ENCODE measurements at regions not wholly inside any gene's neighbourhood (a gene's known extent, or its start where the extent isn't known, plus 50 kb on each side); places are given as distances from the start of the nearest gene placed in this dataset.

DNA sequence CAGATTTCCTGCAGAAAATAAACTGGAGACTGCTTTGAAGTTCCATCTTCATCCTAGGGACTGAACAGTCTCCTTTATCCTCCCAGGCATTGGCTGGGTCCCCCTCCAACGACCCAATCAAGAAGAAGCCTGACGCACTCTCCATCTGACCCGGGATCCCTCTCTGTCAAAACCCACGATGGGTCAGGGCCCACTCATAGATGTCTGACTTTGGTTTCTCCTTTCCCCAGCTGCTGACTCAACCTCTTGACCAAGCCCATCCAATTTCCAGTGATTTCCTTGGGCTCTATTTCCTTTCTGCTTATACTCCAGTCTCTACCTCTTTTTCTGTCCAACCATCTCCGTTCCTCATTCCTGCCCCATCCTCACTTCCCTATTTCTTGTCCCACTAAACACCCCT lies 189.7 kb downstream of the MIAT start:
- no peak for DNase-seq (ENCODE audit: low read depth)

DNA sequence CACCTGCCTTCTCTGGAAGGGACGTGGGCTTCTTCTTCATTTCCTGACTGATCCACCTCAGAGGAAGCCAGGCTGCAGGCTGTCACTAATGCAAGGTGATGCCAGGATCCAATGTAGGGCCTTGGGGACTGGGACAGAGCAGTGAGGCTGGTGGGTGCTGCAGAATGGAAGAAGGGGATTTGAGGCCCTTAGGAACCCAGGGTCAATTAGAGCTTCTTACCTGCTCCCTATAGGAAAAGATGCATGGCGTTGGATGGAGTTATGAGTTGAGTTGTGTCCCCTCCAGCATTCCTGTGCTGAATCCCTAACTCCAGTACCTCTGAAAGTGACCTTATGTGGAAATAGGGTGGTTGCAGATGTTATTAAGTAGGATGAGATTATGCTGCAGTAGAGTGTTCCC lies 190.4 kb downstream of the MIAT start:
- DNase-seq (ENCODE audit: low read depth), result no peak

DNA sequence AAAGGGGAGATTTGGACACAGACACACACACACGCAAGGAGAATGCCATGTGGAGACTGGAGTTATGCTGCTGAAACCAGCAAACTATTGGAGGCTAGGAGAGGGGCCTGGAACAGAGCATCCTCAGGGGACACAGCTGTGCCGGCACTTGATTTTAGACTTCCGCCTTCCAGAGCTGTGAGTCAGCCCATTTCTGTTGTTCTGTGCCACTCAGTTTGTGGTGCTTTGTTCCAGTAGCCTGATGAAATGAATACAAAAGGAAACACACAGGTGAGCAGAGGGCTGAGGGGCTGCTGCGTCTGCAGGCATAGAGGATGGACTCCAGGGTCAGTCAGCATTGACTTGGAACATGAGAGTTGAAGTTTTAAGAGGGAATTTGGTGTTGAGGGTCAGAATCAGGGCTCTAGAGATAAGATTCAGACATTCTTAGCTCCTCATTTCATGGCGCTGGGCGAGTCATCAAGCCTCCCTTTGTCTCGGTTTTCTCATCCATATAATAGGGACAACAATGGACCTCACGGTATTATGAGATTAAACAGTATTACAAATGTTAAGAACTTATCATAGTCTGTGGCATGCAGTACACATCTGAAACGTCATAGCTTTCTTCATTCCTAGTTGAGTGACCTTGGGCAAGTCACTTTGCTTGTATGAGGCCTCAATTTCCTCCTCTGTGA lies 191.0 kb downstream of the MIAT start:
- DNase-seq (ENCODE audit: low read depth), result no peak

DNA sequence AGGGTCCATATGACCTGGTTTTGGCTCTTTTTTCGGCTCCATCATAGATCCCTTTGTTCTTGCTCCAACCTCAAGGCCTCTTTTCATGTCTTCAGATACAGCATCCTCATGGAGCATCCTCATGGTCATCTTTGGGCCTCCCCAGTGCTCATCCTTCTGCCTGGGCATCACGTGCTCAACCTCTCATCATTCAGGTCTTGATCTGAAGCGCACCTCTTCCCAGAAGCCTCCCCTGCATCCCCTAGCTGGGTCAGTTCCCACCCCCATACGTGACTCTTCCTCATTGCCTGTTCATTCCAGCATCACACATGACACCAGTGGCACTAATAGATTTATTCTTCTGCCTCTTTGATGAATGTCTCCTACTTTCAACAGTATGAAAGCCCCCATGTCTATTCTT lies 192.2 kb downstream of the MIAT start:
- DNase-seq (ENCODE audit: low read depth), result no peak

DNA sequence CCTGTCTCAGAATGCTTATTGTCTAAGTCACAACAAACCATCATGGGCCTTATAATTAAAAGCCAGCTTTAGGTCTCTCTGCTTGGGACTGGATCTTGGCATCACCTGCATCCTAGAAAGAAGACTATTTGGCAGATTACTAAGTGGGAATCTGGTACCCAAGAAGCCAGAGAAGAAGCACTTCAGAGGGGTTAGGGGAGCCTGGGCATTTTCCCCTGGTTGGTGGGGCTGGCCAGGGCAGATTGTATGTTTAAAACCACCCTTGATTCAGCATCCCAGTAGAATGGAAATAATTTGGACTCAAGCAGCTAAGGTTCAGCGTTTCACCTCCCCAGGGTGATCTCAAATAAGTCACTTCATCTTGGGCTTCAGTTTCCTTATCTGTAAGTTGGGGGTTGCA lies 193.7 kb downstream of the MIAT start:
- DNase-seq (ENCODE audit: low read depth), result no peak

DNA sequence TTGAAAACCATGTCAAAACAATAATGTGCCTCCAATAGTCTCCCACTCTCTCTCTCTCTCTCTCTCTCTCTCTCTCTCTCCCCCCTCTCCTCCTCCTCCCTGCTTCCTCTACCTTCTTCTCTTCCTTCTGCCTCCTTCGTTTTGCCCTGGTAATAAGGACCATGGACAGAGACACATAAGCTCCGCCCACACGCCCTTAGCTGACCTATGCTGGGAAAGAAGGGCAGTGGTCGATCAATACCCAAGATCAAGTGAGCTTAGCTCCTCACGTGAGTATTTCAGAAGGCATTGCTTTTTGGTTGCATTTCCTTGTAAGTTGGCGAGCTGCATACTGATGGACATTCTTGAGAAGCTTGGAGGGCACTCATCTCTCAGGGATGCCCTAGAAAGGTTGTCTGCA lies 194.8 kb downstream of the MIAT start:
- no peak for DNase-seq (ENCODE audit: low read depth)

DNA sequence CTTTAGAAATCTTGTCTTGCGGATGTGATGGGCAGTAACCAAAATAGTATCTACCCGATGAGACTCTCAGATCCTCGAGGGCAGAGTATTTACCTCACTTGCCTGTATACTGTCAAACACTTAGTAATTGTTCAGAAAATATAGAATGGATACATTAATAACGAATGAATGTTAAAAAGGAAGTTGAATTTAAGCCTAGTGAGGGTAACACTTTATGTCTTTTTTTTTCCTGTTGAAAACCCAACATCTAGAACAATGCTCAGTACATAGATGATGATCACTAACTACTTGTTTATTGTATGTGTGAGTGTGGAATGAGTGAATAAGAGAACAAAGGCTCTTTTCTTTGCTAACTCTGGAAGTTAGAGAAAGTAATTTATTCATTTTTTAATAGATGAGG lies 195.7 kb downstream of the MIAT start:
- DNase-seq (ENCODE audit: low read depth), result no peak

DNA sequence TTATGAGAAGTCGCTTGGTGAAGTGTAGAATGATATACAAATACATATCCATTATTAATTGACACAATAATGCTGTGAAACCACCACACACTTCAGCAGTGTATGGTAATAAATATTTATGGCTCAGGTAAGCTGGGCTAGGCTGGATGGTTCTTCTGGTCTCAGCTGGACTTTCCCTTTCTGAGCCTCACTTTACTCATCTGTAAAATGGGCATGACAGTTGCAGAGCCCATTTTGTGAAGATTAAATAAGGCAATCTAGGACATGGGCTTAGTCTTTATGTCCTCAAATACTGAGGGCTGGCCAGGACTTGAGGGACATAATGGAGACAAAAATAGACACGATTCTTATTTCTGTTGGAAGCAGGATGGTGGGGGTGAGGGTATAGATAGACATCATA lies 196.1 kb downstream of the MIAT start:
- DNase-seq (ENCODE audit: low read depth), result no peak

DNA sequence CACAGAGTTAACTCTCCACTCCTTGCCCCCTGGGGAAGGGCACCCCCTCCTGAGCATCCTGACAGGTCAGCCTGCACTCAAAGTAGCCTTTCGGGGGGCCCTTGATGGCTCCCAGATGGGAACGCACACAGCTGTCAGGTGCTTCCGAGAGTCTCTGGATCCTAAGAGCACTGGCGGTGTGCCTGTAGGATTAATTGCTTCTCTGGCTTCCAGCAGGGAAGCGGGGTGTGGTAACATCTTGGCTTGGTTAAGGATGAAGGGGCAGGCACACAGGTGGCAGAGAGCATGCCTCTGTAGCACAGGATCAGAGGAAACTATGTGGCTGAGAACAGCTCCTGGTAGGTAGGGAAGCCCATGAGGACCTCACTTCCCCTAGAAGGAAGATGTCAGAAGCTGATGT lies 199.8 kb downstream of the MIAT start:
- DNase-seq (ENCODE audit: low read depth), result no peak

DNA sequence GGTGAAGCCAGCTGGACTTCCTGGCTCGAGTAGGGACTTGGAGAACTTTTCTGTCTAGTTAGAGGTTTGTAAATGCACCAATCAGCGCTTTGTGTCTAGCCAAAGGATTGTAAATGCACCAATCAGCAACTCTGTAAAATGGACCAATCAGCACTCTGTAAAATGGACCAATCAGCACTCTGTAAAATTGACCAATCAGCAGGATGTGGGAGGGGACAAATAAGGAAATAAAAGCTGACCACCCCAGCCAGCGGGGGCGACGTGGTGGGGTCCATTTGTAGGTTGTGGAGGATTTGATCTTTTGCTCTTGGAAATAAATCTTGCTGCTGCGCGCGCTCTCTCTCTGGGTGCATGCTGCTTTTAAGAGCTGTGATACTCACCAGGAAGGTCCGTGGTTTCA lies 202.9 kb downstream of the MIAT start:
- no peak for DNase-seq (ENCODE audit: low read depth)

DNA sequence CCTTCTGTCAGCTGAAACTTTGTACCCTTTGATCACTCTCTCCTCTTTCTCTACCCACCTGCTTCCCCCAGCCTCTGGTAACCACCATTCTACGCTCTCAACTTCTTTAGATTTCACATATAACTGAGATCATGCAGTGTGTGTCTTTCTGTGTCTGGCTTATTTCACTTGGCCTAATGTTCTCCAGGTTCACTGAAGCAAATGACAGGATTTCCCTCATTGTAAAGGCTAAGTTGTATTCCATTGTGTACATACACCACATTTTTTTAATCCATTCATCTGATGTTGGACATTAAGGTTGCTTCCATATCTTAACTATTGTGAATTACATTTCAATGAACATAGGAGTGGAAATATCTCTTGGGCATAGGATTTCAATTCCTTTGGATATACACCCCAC lies 207.6 kb downstream of the MIAT start:
- DNase-seq (ENCODE audit: low read depth), result no peak

DNA sequence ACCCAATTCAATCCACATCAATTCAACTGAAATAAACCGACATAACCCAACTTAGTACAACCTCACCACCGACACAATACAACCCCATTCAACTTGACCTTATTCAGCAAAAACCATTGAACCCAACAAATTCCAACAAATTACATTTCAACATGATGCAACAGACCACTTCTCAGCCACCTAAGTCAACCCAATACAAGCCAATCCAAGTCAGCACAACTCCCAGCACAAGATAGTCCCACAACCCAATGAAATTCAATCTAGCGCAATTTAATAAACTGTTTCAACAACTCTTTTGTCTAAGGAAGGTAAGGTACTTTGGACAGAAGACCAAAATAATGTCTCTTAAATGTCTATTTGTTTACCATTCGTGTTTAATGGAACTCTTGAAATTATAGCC lies 226.0 kb downstream of the MIAT start:
- no peak for DNase-seq (ENCODE audit: low read depth)

DNA sequence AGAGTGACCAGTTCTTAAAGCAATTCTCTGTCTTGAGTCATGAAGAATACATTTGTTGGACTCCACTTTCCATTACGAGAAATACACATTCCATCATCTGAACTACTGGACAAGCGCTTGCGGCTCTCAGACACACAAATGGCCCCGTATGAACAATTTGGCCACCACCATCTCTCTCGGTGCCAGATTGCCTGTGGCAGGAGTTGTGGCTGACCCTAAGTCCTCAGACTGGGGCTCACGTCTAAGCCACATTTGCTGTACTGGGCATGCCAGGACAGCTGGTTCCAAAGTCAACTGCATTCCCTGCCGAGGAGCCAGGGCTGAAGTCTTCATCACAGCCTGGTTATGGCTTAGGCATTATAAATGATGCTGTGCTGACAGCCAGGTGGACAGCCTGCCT lies 227.5 kb downstream of the MIAT start:
- DNase-seq (ENCODE audit: low read depth), result no peak

DNA sequence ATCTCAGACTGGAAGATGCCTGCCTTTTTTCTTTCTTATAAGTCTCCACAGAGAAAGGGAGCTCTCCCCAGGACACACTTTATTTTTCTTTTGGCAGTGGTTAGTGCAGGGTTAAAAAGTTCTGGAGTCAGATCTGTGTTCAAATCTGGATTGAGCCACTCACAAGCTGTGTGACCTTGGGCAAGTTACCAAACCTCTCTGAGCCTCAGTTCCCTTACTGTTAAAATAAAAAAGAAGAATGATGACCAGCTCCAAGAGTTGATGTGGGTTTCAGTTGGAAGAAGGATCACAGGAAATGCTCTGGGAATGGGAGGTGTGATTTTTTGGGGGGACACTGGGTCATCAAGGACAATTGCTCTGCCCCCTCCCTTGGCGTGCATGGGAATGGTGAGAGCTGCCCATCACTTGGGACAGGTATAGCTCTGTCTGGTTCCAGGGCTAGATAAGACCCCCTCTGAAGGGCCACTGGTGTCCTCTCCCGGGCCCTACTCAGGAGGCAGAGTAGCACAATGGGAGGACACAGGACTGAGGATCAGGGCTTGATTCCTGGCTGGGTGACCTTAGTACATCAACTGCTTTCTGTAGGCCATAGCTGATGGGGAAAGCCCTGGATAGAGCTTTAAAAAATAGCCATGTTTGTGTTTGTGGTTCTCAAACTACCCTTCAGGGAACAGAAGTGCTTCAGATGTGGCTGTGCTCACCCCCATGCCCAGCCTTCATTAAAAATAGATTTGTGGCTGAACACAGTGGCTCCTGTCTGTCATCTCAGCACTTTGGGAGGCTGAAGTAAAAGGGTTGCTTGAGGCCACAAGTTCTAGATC lies 228.3 kb downstream of the MIAT start:
- DNase-seq (ENCODE audit: low read depth), result no peak

DNA sequence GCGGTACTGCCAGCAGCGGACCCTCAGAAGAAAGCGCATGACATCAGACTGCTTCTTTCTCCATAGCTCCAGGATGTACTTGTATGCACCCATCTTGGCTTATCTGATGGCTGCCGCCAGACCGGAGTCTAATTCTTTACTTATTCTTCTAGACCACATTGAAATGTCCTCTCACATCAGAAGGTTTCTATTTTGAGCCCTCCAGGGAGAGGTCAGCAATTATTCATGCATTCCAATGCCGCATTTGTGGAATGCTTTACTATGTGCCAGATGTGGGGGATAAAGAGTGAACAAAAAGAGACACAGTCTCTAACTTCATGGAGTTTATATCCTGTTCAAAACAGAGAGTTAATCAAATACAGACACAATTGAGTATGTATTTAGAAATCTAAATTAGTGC lies 230.1 kb downstream of the MIAT start:
- no peak for DNase-seq (ENCODE audit: low read depth)

DNA sequence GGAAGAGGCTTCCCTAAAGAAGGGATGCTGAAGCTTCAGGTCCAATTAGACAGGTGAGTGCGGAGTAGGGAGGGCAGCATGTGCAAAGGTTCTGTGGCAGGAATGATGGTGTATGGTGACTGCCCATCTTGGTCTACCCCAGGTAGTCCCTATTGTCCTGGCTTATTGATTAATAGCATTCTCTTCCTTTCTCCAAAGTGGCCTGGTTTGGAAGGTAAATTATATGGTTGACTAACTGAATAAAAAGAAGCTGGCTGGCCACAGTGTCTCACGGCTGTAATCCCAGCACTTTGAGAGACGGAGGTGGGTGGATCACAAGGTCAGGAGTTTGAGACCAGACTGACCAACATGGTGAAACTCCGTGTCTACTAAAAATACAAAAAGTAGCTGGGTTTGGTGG lies 230.5 kb downstream of the MIAT start:
- no peak for DNase-seq (ENCODE audit: low read depth)

DNA sequence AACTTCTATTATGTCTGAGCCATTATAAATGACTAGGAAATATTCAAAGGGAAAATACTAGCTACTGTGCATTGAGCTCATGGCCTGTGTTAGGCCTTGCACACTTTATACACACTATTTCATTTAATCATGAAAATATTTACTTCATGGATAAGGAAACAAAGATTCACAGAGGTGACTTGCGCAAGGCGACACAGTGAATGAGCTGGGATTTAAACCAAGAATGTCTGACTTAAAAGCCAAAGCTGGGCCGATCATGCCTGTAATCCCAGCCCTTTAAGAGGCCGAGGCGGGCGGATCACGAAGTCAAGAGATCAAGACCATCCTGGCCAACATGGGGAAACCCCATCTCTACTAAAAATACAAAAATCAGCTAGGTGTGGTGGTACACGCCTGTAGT lies 231.5 kb downstream of the MIAT start:
- DNase-seq (ENCODE audit: low read depth), result no peak

DNA sequence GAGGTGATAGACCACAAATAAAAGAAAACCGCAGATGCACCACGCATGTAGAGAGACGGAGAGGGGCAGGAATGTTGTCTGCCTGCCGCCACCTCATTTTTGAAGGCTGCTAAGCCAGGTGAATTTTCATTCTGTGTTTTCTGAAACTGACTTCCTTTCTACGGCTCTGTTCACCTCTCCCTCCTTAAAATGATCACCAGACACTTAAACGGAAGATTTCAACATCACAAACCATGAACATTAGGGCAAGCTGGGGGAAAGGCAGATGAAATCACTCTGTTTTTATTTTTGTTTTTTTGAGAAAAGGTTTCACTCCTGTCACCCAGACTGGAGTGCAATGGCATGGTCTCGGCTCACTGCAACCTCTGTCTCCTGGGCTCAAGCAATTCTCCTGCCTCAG lies 232.4 kb downstream of the MIAT start:
- no peak for DNase-seq (ENCODE audit: low read depth)

DNA sequence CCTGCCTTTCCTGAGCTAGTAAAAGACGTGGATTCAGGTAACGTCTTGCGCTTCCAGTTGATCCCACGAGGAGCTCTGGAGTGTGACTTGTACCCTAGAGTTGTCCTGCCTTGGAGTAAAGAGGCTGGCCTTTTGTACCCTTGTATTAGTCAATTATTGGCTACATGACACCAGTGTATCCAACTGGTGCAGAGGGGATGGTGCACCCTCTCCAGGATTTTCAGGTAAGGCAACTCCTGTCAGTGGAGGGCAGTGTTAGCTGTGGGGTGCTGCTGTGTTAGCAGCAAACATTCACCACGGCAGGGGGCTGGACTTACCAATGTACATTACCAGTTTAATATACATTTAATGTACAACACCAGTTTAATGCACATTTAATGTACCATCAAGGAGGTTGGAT lies 233.5 kb downstream of the MIAT start:
- DNase-seq (ENCODE audit: low read depth), result no peak

DNA sequence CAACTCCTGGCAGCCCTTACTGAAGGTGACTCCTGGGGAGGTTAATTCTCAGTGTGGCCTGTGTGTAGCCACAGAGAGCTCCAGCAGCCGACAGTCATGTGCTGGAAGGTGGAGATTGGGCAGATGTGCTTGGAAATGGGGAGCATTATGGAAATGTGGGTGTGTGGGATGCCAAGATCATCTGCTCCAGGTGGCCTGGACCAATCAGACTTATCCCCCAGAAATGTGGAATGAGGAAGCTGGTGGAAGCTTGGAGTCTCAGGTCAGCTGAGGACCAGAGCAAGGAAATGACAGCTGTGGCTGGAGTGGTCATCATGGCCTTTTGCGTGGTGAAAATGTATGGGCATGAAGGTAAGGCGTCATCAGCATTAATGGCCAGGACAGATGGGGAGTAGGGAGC lies 234.0 kb downstream of the MIAT start:
- DNase-seq (ENCODE audit: low read depth), result no peak

DNA sequence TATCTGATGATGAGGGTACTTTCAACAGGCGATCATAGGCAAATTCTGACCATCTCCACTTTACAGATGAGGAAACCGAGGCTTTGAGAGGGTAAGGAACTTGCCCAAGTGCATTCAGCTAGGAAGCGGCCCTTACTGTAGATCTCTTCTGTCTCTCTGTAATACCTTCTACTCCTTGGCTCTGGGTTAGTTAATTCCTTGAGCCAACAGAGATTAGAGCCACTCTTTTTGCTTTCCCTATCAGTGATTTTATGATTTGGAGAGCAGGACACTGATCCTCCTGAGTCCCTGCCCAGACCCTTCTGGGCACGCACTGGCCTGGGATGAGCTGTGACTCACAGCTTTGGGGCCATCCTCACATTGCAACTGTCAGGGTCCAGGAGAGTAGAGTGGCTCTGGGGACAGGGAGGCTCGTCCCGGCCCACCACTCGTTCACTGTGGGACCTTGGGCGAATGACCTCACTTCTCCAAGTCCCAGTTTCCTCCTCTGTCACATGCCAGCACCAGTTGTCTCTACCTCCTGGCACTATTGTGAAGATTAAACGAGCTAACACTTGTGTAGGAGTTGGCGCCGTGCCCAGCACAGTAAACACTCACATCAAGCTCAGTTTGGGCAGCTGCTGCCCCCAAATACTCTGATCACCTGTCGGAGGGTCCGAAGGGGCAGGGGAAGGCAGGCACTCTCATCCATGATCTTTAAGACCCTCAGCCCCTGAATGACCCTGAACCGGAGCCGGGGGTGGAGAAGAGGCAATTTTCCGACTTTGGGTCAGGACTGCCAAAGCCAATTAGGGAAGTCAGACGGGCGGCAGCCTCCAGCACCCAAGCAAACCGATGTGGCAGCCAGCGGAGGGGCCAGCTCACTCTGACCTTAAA lies 235.0 kb downstream of the MIAT start:
- DNase-seq (ENCODE audit: low read depth), result no peak

DNA sequence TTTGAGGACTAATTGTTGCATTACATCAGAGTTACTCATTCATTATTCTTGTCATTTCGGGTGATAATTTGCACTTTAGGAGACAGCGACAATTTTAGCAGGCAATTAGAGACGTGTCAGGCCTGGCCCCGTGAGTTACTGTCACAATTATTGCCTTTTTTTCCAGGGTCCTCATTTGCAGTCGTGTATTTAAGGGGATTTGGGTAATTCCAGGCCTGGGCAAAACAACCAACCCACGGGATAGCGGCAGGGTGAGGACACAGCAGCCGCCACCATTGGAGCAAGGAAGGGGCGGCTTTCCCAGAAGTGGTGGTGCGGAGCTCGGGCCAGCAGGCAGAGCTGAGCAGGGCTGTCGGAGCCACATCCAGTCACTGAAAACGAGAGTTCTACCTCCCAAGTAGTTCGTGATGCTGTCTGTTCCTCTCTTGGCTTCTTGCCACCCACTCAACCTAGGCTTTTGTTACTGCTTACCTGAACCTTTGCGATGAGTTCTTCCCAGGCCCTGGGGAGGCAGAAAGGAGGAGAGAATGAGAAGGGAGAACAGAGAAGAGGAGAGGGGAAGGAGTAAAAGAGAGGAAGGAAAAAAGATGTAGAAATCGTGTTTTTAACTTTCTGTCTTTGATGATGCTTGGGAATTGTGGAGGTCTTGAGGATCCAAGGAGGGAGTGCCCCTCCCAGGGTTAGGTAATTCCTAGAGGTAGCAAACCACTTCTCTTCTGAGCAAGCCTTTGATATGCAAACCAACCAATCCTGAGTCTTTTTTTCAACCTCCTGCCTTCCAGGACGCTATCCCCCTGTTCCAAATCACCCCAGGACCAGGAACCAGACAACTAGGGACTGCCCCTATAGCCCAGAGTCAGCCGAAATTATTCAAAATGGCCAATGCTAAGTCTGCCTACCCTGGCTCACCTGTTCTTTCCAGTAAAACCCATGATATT lies 236.1 kb downstream of the MIAT start:
- DNase-seq (ENCODE audit: low read depth), result no peak

All from activated T-cell treated with anti-CD3 and anti-CD28 coated beads for 24 hours (primary cell).